HFFc6 (cell line): ENCODE measurements at regions not wholly inside any gene's neighbourhood (a gene's known extent, or its start where the extent isn't known, plus 50 kb on each side); places are given as distances from the start of the nearest gene placed in this dataset.

Source experiments
- DNase-seq: peaks from one replicate; pipeline ENCODE4 v3.0.0-alpha.2; 2018
- H3K27ac Mint-ChIP-seq: 2 replicates; pipeline ENCODE4 v1.8.0; 2020; ENCODE audit warnings: mild to moderate bottlenecking, mixed read lengths
- H3K27me3 Mint-ChIP-seq: 2 replicates; pipeline ENCODE4 v1.8.0; 2021; ENCODE audit warnings: mild to moderate bottlenecking, moderate library complexity, mixed read lengths; ENCODE audit not compliant: insufficient read depth
- H3K36me3 Mint-ChIP-seq: 2 replicates; pipeline ENCODE4 v1.8.0; 2021; ENCODE audit warnings: low read depth, mixed read lengths
- H3K4me1 Mint-ChIP-seq: 2 replicates; pipeline ENCODE4 v1.8.0; 2020; ENCODE audit warnings: low read depth, mixed read lengths
- H3K4me3 Mint-ChIP-seq: 2 replicates; pipeline ENCODE4 v1.8.0; 2020; ENCODE audit warnings: mild to moderate bottlenecking, moderate library complexity, mixed read lengths
- H3K9me3 Mint-ChIP-seq: 2 replicates; pipeline ENCODE4 v1.8.0; 2020; ENCODE audit warnings: mild to moderate bottlenecking, mixed read lengths
- TF ChIP-seq, protein P1 (sequence below): fragments of 200-600 bp; sonication (generic); IDR thresholded peaks from 2 replicates; pipeline ENCODE4 v1.5.0; 2021; ENCODE audit warnings: antibody characterized with exemption, mild to moderate bottlenecking

DNA sequence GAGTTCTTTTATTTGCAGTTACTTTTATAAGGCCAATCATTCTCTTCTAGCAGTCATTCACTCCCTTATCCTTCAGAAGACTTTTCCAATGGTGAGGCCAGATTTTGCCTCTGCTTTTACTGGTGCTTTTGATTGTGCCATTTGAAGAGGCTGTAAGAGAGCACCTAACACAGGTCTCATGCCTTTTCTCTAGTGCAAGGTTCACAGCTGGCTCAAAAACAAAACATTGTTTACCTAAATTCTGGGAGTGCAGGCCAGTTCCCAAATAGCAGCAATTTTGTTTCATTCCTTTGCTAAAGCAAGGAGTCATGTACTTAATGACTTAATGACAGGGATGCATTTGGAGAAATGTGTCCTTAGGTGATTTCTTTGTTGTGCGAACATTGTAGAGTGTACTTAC lies 192.0 kb downstream of the SYT10 start:
- TF ChIP-seq, protein P1, sequence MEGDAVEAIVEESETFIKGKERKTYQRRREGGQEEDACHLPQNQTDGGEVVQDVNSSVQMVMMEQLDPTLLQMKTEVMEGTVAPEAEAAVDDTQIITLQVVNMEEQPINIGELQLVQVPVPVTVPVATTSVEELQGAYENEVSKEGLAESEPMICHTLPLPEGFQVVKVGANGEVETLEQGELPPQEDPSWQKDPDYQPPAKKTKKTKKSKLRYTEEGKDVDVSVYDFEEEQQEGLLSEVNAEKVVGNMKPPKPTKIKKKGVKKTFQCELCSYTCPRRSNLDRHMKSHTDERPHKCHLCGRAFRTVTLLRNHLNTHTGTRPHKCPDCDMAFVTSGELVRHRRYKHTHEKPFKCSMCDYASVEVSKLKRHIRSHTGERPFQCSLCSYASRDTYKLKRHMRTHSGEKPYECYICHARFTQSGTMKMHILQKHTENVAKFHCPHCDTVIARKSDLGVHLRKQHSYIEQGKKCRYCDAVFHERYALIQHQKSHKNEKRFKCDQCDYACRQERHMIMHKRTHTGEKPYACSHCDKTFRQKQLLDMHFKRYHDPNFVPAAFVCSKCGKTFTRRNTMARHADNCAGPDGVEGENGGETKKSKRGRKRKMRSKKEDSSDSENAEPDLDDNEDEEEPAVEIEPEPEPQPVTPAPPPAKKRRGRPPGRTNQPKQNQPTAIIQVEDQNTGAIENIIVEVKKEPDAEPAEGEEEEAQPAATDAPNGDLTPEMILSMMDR = no peak
- no peak overlapping the region for H3K27ac Mint-ChIP-seq
- H3K4me3 Mint-ChIP-seq = no peak overlapping the region
- no peaks in the 10 kb centered on the region for H3K36me3 Mint-ChIP-seq
- H3K4me1 Mint-ChIP-seq = no peaks in the 10 kb centered on the region
- no peaks in the 10 kb centered on the region for H3K27me3 Mint-ChIP-seq
- DNase-seq = no peak
- H3K9me3 Mint-ChIP-seq = peaks cover 35% of the 10 kb centered on the region

DNA sequence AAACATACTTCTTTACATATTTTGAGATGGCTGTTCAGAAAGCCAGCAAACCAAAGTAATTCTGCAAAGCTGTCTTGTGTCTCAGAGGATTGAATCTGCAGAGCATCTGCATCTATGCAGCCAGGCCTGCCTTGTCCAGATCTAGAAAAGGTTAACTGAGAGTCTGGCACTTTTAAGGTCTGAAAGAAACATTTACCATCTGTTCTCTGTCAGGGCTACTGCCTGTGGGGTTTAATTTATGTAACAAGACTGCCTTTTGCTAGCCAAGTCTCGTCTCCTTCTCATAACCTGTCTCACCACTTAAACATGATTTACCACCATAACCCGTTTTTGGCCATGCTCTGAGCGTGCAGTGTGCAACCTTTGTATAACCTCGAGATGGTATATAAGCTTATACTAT lies 194.2 kb downstream of the SYT10 start:
- Mint-ChIP-seq H3K36me3 (no peaks in the 10 kb centered on the region), H3K27ac (no peak overlapping the region), H3K27me3 (no peaks in the 10 kb centered on the region), H3K4me3 (no peak overlapping the region), H3K9me3 (peaks cover 35% of the 10 kb centered on the region), H3K4me1 (no peaks in the 10 kb centered on the region)
- TF ChIP-seq, protein P1 = no peak
- no peak for DNase-seq

DNA sequence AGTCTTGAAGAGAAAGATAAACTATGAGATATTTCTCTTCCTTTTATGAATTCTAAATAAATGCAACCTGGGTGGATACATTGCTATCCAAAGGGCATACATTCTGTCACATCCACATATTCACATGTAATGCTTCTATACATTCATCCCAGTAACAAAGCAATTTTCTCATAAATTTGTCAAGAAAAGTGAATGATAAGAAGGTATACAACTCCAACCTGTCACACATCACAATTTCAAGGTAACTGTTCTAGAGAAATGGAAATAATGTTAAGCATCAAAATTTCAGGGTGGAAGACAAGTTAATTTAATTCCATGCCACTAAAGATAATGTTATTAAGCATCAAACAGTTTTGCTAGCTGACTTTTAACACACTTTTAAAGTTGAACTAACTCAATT lies 212.9 kb downstream of the SYT10 start:
- H3K36me3 Mint-ChIP-seq = peaks cover 11% of the 10 kb centered on the region; the same call in 1 of the 2 replicates
- peaks cover 45% of the 10 kb centered on the region for H3K9me3 Mint-ChIP-seq
- no peaks in the 10 kb centered on the region for H3K4me1 Mint-ChIP-seq
- H3K27ac Mint-ChIP-seq = no peak overlapping the region
- TF ChIP-seq, protein P1 = no peak
- H3K27me3 Mint-ChIP-seq = no peaks in the 10 kb centered on the region
- H3K4me3 Mint-ChIP-seq = no peak overlapping the region
- DNase-seq = no peak

DNA sequence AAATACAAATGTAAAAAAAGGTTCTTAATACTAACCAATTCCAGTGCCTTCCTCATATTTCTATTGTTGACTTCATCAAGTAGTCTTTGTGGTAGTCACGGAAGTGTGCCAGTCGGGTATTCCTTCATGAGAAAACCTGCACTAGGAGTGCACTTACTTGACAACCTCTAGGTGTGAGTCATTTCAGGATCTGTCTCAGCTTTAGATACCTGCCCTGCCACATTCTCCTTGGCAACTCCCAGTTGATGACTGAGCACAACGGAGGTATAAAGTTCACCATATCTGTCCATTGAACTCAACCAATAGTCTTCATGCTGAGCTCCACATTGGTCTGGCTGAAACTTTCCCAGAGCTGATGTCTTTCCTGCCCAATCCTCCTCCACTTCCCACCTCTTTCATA lies 215.7 kb downstream of the SYT10 start:
- H3K4me3 Mint-ChIP-seq = no peak overlapping the region
- H3K4me1 Mint-ChIP-seq = no peaks in the 10 kb centered on the region
- TF ChIP-seq, protein P1 = no peak
- no peak for DNase-seq
- H3K9me3 Mint-ChIP-seq = peaks cover 64% of the 10 kb centered on the region
- no peak overlapping the region for H3K27ac Mint-ChIP-seq
- H3K27me3 Mint-ChIP-seq = no peaks in the 10 kb centered on the region
- peaks cover 11% of the 10 kb centered on the region; the same call in 1 of the 2 replicates for H3K36me3 Mint-ChIP-seq

DNA sequence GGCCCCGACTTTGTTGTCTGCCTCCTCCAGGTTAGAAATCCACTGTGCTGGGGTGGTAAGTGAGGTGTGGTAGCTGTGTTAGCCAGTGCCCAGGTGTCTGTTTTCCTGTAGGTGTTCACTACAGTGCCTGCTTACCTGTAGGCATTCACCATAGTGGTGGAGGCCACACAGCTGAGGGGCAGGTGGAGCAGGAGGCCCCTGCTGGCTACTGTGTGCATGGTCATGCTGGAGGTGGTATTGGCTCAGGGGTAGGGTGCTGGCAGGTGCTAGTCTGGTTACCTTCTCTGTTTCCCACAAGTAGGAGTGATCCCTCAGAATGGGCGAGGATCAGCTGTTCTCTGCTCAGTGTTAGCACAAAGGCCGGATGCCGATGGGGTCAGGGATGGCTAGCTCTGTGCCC lies 217.3 kb downstream of the SYT10 start:
- no peaks in the 10 kb centered on the region for H3K27me3 Mint-ChIP-seq
- peaks cover 72% of the 10 kb centered on the region for H3K9me3 Mint-ChIP-seq

More for the DNA sequence above, 217.3 kb downstream of the SYT10 start:
- no peaks in the 10 kb centered on the region for H3K4me1 Mint-ChIP-seq
- peaks cover 9% of the 10 kb centered on the region; the same call in 1 of the 2 replicates for H3K36me3 Mint-ChIP-seq
- DNase-seq = no peak
- no peak overlapping the region for H3K4me3 Mint-ChIP-seq
- no peak overlapping the region for H3K27ac Mint-ChIP-seq
- TF ChIP-seq, protein P1 = no peak
